COLO668 (cell line): ENCODE measurements at regions not wholly inside any gene's neighbourhood (a gene's known extent, or its start where the extent isn't known, plus 50 kb on each side); places are given as distances from the start of the nearest gene placed in this dataset.

Experiments used
- DNase-seq: peaks from one replicate; lab custom pipeline; 2025; ENCODE audit not compliant: unreplicated experiment; lab: John Stamatoyannopoulos, UW

DNA sequence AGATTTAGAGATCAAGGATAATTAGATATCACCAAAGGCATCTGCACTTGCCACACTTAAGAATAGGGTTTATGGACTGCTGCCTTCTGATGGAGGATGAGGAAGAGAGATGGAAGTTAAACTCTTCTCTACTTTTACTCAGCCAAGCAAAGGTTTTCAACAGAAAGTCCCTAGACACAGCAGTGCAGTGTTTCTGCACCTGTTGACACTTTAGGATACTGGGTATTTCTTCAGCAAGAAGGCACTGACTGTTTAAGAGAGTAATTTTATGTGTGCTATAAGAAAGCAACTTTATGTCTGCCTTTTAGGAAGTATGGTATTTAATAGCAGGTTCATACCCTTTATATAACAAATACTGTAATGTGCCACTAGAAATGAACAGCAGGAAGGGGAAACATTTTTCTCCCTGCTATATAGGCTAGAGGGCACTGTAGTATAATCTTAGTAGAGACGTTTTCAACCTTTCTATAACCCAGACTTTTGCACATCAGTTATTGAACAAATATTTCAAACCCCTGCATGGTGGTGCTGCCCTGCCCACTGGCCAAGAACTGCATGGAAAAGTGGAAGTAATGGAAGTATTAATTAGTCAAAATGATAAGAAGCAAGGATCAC lies 225.0 kb upstream of the GRIP1 start:
- no peak for DNase-seq

GRCh38 chr12:66905201-66905600 lies 226.3 kb upstream of the GRIP1 start:
- DNase-seq, result no peak

DNA sequence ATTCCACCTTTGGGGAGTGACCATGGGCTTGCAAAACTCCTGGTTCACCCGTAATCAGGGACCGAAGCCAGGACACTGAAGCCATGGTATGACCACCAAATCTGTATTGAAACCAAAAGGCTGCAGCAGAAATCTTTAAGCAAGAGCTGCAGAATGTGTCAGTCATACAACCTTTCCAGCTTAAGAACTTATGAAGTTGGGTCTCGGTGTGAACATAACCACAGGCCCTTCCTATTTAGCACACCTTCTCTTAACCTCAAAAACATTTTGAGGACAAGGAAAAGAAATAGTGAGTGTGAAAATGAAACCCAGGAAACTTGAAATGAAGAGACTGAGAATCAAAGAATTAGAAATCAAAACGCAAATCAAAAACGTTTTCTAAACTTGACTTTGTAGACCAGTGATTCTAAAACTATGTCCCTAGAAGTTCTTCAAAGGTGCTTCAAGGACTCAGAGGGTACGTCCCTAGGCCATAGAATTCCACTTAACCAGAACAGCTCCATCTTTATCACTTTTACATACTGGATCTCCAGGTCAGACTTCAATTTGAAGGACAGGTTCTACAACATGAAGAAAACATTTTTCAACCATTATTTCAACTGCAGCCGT lies 231.6 kb upstream of the GRIP1 start:
- DNase-seq, result no peak

DNA sequence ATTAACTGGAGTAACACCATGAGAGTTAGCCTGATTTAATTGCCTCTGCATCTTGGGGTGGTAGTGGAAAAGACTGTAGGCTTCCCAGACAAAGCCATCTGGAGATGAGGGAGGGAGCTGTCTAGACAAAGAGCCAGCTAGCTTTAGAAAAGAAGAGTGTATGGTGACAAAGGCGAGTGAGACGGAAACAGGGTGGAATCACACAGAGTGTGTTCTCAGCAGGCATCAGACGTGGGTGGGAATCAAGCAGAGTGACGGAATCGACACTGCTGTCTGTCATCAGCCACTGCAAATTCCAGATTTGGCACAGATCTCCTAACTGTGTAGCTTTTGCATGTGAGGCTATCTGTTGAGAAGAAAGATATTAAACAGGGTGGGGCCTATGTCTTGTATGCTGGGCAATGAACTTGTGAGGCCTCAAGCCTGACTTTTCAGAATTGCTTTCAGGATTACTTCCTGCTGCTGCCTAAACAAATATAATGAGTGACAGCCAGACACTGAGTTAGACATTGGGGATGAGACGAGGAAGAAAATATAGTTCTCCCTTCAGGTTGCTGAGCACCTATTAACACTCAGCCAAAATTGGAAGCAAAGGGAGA lies 236.5 kb upstream of the GRIP1 start:
- no peak for DNase-seq

DNA sequence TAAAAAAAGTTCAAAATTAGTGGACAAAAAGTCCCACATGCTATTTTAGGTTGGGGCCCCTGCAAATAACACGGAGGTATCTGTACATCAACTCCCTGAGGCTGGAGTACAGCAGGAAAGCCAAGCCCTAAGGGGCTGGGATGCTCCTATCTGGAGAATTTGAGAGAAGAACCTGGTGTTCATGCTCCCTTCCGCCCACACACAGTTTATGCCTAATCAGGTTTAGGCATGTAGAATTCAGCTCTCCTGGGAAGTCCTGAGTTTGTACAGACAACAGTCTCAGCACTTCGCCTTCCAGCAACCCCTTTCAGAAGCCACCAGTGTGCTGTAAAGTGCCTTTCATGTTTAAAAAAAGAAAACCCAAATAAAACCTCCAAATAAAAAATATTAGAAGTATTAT lies 237.3 kb upstream of the GRIP1 start:
- DNase-seq, result no peak

GRCh38 chr12:66919466-66919865 lies 240.6 kb upstream of the GRIP1 start:
- no peak for DNase-seq

DNA sequence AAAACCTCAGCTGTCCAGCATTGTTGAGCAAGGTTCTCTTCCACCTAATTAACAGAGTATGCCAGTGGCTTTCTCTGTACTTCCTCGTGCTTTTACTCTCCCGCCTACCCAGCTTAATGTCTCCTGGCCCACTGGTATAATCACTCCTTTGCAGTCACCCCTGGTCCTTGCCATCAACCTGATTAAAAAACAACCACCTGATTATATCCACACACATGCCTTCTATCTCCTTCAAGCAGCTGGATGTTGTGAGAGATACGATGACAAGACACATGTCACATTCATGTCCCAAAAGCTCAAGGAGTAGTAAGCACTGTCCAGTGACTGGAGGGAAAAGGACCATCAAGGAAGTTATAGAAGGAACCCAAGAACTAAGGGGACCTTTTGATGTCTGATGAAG lies 241.3 kb upstream of the GRIP1 start:
- no peak for DNase-seq

DNA sequence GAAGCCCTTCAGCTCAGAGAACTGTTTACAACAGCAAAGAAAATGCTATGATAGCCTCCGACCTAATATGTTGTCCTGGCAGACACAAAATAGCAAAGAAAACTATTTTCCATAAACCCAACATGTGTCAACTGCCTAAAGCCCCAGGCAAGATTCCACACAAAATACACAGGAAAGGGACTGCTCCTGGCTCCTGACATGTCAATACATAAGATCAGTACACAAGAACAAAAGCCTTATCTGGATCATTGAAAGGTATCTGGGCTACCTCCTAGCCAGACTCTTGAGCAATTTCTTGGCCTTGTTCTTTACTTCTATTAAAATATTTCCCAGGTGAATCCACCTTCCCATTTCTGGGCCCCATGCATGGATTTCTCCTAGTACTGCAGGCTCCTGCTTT lies 242.3 kb upstream of the GRIP1 start:
- no peak for DNase-seq

DNA sequence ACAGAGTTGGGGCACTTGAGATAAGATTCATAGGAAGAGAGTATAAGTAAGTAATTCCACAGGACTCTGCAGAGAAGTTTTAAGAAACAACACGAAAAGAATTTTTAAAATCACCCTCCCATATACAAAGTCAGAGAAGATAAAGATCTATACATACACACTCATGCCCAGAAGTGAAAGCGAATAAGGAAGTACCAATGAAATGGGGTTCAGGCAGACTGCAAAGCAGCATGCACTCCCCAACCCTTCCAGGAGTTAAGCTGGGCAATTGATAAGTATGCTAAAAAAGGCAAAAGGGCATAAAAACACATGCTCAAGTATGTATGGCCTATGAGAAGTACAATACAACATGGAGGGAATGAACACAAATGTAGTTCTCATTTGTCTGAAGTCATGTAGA lies 246.2 kb upstream of the GRIP1 start:
- DNase-seq, result no peak

DNA sequence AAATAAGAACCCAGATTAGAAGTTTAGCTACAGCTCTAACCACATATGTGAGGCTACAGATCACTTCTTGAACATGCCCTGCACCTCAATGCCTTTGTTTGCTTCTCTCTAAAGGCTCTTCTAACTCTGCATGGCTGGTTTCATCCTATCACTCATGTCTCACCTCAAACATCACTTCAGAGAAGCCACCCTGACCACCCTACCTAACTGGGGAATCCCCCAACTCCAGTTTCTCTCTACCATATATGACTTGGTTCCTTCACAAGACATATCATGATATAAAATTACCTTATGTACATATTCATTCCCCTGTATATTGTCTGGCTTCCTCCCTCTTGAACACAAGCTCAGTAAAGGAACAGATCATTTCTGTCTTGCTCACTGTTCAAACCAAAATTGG lies 250.2 kb upstream of the GRIP1 start:
- DNase-seq, result no peak

DNA sequence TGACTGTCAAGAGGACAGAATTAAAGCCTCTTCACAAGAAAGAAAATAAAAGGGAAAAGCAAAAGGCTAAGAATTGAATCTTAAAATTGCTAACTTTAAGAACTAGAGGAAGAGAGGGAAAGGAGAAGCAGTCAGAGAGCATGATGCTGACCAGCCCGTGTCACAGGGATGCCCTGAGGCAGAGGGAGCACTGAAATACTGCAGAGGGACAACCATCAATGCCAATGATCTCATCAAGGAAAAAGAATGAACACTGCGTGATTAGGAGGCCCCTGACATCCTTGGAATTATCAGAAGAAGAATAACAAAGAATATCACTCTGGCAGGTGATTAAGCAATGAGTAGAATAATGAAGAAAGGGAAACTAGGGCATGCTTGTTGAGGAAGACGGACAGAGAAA lies 252.2 kb upstream of the GRIP1 start:
- no peak for DNase-seq

- DNase-seq, result no peak
These were observed 253.2 kb upstream of the GRIP1 start for GRCh38 chr12:66932126-66932525.

DNA sequence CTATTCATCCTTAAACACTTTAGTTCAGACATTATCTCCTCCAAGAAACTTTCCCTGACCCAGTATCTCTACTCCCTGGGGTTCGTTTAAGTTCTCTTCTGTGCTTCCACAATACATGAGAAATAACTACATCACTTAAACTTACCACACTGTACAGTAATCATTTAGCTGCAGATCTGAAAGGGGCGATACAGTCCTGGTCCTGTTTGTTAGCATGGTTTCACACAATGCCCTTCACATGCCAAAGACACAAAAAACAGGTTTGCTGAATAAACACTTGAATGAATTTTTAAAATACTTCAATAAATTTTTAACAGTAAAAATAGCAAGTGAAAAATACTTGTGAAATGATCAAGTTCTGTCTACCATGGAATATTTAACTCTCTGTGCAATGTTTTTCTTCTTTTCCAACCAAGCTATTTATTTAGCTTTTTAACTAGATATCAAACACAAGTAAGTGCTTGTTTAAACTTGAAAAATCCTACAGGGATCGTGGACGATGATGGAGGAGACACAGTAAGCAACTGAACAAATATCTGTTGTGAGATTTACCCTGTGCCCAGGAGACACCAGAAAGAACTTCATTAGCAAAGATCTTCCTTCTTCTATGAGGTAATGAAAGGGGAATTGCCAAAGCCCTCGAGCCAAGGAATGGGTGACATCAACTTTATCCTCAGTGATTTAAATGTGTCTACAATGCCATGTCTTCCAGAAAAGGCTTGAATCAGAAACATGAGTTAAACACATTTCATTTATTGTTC lies 255.6 kb upstream of the GRIP1 start:
- DNase-seq, result no peak

- DNase-seq, result no peak
These were observed 262.3 kb upstream of the GRIP1 start for GRCh38 chr12:66941150-66941549.

DNA sequence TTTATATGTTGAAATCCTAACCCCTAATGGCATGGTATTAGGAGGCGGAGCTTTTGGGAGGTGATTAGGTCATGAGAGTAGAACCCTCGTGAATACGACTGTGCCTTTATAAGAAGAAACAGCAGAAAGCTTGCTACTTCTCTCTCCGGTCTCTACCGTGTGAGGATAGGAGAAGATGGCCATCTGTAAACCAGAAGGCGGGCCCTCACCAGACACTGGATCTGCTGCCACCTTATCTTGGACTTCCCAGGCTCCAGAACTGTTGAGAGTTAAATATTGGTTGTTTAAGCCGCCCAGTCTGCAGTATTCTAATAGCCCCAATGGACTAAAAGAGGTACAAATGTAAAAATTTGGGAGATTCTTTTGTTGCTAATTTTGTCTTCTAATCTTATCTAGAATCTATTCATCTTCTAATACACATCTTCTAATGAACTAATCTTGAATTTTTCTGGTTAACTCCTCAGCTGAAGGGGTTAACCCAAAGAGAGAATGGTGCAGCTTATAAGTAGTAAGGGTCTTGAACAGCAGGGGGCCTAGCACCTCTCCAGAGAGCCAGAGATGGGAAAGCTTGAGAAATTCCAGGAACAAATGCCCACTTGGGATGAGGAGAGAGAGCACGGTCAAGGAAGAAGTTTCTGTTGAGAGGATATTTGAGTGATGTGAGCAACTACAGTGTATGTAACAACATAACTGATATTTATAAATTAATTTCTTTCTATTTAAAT lies 264.0 kb upstream of the GRIP1 start:
- no peak for DNase-seq

DNA sequence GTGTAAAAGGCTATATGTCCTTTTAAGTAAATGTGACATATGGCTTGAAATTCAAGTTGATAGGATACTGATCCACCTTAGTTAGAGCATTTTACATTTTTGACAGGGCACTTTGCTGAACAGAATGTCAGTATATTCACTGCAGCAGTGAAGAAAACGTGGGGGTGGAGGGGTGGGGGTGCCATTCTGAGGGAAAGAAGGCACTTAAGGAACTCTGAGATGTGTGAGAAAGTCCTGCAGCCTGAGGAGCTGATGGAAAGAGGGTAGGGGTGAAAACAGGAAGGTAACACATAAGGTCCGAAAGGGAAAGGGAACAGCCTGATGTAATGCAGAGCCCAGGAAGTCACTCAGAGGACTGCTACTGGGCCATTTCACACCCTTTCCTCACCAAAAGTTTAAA lies 265.5 kb upstream of the GRIP1 start:
- DNase-seq, result no peak

DNA sequence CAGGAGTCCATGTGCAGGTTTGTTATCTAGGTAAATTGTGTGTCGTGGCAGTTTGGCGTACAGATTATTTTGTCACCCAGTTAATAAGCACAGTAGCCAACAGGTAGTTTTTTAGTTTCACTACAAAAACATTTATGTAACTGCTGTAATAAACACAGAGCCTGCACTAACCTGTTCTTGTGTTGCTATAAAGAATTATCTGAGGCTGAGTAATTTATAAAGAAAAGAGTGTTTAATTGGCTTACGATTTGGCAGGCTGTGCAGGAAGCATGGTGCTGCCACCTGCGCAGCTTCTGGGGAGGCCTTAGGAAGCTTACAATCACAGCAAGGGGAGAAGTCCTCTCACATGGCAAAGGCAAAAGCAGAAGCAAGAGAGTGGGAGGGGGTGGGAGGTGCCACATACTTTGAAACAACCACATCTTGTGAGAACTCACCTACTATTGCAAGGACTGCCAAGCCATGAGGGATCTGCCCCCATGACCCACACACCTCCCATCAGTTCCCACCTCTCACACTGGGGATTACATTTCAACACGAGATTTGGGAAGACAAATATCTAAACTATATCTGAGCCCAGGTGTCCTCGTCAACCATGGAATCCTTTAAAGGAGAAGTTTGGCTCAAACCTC lies 266.4 kb upstream of the GRIP1 start:
- DNase-seq, result no peak

- DNase-seq, result no peak
These were observed 268.2 kb upstream of the GRIP1 start for GRCh38 chr12:66947119-66947518.

GRCh38 chr12:66952668-66953067 lies 273.8 kb upstream of the GRIP1 start:
- DNase-seq, result no peak

DNA sequence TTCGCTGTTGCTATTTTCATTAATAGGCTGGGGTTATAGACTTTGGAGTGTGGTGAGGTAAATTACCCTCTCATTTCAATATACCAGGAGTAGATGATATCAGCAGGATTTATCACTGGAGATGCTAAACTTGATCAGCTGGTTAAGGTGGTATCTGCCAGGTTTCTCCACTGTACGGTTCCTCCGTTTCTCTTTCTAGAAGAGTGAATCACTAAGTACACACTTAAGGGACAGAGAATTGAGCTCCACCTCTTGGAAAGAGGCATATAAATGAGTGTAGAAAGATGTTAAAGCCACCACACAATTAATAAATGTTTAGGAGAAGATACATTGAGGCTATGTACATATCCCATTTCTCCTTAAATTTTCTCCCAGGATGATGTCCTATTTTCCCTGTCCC lies 277.4 kb upstream of the GRIP1 start:
- no peak for DNase-seq

DNA sequence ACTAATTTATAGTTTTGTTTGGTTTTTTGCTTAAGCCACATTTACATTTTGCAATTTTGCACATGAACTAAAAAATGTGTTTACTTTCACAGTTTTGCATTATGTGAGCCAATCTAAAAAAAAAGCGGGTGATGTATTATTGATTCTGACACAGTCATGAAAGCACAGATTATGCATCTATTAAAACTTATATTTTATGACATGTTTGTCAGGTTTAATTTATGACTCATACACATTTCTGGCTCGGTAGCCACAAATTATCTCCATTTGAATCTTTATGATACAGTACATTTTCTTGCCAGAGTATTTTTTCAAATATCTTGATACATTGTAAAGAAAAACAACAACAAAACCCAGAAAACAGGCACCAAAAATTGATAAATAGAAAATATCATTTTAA lies 280.4 kb upstream of the GRIP1 start:
- no peak for DNase-seq
